ENCODE measurements at regions not wholly inside any gene's neighbourhood (a gene's known extent, or its start where the extent isn't known, plus 50 kb on each side); places are given as distances from the start of the nearest gene placed in this dataset.

GRCh38 chr6:140108167-140108566, 733.7 kb upstream of the CITED2 start:
- DNase-seq (ENCODE audit: low read depth): no peak

DNA sequence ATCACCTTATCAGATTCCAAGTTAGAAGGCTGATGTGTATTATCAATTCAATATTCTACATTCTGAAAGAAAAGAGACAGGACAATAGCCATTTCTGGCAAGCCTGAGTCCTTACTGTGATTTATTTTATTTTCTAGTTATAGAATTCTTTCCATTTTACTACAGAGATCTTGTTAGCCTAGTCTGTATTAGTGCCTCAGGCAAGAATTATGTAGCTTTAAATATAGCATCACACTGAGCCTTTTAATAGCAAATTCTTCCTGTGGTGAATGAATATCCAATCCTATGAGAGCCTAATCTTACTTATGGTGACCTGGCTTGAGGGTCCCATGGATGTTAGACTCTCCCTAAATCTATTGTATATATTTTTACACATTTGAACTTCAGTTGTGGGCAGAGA, 732.8 kb upstream of the CITED2 start:
- DNase-seq (ENCODE audit: low read depth): no peak

DNA sequence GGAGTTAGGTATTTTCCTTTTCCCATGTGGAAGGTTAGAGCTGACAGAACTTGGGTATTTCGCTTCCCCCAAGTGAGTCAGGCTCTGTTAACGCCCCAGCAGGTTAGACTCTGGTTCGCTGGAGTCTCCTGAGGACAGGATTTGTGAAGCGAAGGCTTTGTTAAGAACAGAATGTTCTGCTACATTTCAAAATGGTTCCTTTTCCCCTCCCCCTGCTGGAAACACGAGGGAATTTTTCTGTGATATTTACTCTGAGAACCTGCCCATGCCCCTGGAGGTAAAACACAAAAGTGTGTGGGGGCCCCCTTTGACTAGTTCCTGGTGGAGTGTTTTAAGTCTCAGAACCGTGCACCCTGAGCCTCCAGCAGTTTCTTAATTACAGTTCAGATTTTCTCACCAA, 731.4 kb upstream of the CITED2 start:
- no peak for DNase-seq (ENCODE audit: low read depth)

- DNase-seq (ENCODE audit: low read depth): no peak
These were observed 730.8 kb upstream of the CITED2 start for GRCh38 chr6:140105241-140105640.

GRCh38 chr6:140101818-140102217, 727.4 kb upstream of the CITED2 start:
- DNase-seq (ENCODE audit: low read depth): no peak

DNA sequence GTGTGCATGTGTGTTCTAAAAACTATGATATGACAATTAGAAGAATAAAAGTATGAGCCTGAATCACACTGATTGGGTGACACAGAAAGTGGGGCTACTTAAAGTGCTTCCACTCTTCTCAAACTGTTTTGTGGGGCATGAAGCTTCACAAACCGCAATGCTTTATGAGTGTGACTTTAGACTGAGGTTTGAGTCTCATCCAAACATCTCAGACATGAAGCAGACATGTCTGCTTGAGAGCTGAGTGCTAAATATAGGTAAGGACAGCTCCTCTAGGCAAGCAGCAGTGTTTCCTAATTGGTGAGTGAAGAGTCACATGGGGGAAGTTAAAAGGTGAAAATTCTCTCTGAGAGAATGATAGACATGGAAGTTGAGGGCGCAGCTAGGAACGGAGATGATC, 726.9 kb upstream of the CITED2 start:
- no peak for DNase-seq (ENCODE audit: low read depth)

- DNase-seq (ENCODE audit: low read depth): no peak
These were observed 721.1 kb upstream of the CITED2 start for GRCh38 chr6:140095532-140095931.

- DNase-seq (ENCODE audit: low read depth): no peak
These were observed 717.4 kb upstream of the CITED2 start for GRCh38 chr6:140091895-140092294.

- no peak for DNase-seq (ENCODE audit: low read depth)
These were observed 716.4 kb upstream of the CITED2 start for GRCh38 chr6:140090871-140091270.

- DNase-seq (ENCODE audit: low read depth): no peak
These were observed 708.9 kb upstream of the CITED2 start for GRCh38 chr6:140083375-140083774.

GRCh38 chr6:140082867-140083297, 708.4 kb upstream of the CITED2 start:
- no peak for DNase-seq (ENCODE audit: low read depth)

DNA sequence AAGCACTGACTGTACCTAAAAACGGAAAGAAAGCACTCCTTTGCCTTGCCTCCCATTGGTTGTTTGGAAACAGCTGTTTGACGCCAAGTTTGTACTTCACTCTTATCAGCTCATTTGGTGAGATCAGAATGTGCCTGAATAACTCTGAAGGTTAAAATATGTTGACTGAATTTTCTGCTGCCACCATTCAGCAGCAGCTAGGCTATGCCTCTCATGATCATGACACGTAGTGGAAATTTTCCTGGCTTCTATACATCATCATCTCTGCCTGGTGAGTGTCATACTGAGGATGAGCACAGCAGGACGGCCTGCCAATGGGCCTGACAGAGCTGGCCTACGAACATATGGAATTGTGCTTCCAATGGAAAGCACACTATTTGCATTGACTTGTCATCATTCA, 704.9 kb upstream of the CITED2 start:
- no peak for DNase-seq (ENCODE audit: low read depth)

DNA sequence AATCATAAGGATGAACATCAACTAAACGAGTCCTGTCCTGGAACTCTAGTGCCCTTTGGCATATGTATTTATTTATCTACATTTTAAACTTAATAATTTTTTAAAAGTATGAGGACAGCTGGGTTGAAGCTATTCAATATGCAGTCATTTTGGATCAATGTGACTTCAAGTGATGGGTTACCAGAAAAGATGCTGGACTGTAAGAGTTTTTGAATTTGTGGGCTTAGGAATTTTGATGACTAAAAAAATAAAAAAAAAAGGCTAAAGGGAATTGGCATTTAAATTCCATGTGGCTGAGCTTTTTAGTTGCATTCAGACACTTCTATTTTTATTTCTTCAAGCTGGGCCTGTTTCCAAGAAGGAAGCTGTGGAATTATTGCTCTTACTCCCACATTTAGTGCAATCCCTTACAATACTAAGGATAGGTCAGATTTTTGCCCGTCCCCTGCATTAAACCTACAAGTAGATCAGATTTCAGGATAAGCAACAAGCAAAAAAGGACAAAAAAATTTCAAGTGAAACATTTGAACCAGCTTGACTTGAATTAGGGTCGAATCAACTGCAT, 704.2 kb upstream of the CITED2 start:
- no peak for DNase-seq (ENCODE audit: low read depth)

- no peak for DNase-seq (ENCODE audit: low read depth)
These were observed 703.5 kb upstream of the CITED2 start for GRCh38 chr6:140077827-140078560.

- no peak for DNase-seq (ENCODE audit: low read depth)
These were observed 701.7 kb upstream of the CITED2 start for GRCh38 chr6:140076105-140076504.

DNA sequence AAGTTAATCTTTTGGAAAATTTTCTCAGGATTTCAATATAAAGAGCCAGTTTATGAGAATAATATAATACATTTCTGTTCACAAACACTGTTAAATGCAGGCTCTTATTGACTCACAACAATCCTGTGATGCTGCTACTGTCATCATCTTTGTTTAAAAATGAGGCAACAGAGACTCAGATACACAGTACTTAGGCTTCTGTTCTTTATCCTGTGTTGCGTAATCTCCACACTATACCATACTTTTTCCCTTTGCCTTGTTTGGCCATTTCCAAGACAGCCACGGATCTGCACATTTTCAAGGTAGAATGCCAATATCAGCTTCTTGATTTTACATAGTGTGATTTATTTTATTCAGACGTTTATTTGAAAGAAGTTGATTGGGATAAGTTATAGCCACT, 699.0 kb upstream of the CITED2 start:
- no peak for DNase-seq (ENCODE audit: low read depth)

DNA sequence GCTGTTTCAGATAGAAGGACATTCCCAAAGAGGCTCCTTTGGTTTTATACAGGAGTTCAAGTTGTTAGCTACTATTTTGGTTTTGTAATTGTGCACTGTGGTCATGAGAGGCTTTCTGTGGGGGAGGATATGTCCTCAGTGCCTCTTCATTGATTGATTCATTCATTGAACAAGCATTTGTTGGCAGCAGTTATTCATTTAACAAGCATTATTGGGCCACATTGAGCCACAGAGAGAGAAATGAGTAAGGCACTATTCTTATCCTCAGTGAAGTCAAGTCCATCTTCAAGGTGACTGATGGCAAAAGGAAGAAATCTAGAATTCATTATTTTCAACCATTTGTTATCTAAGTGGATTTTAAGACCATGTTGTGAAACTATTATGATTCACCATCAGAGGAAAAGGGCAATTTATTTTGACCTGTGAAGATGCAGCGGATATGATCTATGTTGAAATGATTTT, 697.2 kb upstream of the CITED2 start:
- DNase-seq (ENCODE audit: low read depth): no peak

DNA sequence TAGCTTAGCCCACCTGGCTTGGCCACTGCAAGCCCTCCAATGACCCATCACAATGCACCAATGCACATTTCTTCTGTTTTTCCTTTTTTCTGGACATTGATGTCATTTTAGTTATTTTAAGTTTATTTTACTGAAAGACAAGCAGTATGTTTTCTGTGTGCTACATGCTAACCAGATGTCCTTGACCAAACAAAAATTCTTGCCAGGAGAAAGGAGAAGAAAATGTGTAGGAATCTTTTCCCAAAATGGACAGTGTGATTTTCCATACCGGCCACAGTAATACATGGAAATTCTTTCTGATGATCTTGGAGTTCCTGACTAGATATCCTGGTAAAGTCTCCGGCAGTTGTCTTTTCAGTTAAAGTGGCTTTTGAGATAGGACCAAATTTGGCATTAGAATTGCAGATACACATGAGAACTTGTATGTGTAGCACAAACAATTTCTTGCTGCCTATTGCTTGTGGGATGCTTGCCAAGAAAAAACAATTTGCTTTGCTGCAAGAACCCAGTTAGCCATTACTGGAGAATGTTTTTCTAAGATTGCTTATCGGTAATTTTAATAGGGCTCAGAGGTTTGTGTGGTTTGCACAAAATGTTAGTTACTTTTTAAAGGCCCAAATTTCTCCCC, 696.5 kb upstream of the CITED2 start:
- no peak for DNase-seq (ENCODE audit: low read depth)

- no peak for DNase-seq (ENCODE audit: low read depth)
These were observed 695.1 kb upstream of the CITED2 start for GRCh38 chr6:140069576-140069975.

DNA sequence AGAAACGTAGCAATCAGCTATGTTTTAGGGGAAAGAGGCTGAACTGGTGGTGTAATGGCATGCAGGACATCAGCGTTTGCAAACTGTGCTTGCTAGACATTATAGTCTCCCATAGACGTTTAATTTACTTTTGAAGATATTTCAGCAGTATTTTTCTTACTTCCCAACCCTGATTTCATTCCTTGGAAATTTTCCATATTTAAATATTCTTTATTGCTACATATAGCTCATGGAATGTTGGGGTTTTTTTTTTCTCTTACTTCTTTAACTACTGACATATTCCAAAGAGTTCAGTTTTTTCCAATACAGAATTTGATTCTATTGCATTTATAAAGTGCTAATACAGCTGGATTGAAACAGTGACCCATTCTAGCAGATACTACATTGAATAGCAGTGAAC, 694.4 kb upstream of the CITED2 start:
- DNase-seq (ENCODE audit: low read depth): no peak

- DNase-seq (ENCODE audit: low read depth): no peak
These were observed 689.9 kb upstream of the CITED2 start for GRCh38 chr6:140064366-140064765.

GRCh38 chr6:140063021-140063399, 688.6 kb upstream of the CITED2 start:
- no peak for DNase-seq (ENCODE audit: low read depth)
